HG03139 (cell line): ENCODE measurements at regions not wholly inside any gene's neighbourhood (a gene's known extent, or its start where the extent isn't known, plus 50 kb on each side); places are given as distances from the start of the nearest gene placed in this dataset.

Source experiments
- ATAC-seq: cut with Tn5 transposase; IDR thresholded peaks from one replicate; pipeline ENCODE4 v1.9.1; 2021; ENCODE audit not compliant: unreplicated experiment

DNA sequence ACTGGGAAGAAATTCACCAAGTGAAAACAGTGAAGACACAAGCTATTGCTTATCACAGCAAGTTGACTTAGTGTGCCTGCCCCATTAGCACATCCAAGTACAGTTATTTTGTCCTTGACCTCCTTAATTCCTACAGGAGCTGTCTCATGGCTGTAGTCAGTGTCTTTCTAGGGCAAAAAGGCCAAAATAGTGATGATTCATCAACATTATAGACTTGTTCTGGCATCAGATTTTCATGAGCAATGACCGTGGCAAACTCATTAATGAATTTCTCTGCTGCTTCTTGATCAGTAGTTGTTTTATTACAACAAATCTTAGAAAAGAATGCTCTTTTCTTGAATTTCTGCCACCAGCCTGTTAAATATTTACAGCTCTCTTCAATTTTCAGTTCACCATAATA is 1169.3 kb upstream of the DDX18 start:
- no peak for ATAC-seq

DNA sequence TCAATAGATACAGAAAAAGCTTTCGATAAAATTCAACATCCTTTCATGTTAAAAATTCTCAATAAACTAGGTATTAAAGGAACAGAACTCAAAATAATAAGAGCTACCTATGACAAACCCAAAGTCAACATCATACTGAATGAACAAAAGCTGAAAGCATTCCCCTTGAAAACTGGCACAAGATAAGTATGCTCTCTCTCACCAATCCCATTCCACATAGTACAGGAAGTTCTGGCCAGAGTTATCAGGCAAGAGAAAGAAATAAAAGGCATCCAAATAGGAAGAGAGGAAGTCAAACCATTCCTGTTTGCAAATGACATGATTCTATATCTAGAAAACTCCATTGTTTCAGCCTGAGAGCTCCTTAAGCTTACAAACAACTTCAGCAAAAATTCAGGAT is 1145.8 kb upstream of the DDX18 start:
- no peak for ATAC-seq

DNA sequence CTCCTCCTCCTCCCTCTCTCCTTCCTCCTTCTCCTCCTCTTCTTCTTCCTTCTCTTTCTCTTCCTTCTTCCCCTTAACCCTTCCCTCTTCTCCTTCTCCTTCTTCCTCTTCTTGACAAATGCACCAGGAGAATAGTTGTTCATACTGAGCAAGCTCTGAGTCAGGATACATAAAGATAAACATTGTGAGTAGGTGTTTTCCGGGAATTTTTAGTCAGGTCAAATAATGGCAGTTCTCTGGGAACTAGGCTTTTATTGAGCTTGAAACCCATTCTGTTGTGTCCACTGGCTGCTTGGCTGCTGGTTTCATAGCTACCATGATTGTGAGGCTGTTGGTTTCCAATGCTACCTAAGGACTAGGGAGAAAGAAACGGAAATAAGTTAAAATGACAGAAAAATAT is 1144.7 kb upstream of the DDX18 start:
- ATAC-seq: no peak

DNA sequence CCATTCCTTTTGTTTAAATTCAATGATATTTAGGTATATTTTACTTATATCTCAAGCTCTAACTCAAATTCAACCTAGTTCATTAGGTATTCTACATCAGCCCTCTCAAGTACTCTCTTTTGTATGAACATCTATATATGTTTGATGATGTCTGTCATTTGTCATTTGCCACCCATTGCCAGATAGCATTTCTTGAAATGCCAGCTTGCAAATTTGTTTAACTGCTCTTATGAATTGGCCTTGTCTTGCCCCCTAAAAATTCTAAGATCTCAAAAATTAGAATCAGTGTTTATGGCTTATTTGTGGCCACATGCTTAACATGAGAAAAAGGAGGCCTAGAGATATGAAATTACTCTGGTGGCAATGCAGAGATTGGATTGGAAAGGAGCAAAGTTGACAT is 1140.3 kb upstream of the DDX18 start:
- ATAC-seq: no peak

DNA sequence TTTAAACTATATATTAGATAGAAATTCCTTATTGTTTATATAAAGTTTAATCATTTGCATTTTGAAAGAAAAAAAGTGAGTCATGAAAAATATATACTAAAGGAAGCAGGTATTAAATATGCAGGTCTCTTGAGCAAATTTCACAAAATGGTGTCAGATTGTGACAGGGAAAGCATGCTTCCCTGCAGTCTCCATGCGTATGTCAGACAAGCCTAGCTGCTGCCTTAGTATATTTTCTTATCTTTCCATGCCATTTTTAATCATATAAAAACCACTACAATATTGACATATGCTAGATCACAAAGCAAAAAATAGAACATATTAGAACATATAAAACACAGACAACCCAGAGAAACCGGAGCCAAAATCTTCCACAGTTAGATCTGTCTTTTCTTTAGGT is 1137.7 kb upstream of the DDX18 start:
- no peak for ATAC-seq

DNA sequence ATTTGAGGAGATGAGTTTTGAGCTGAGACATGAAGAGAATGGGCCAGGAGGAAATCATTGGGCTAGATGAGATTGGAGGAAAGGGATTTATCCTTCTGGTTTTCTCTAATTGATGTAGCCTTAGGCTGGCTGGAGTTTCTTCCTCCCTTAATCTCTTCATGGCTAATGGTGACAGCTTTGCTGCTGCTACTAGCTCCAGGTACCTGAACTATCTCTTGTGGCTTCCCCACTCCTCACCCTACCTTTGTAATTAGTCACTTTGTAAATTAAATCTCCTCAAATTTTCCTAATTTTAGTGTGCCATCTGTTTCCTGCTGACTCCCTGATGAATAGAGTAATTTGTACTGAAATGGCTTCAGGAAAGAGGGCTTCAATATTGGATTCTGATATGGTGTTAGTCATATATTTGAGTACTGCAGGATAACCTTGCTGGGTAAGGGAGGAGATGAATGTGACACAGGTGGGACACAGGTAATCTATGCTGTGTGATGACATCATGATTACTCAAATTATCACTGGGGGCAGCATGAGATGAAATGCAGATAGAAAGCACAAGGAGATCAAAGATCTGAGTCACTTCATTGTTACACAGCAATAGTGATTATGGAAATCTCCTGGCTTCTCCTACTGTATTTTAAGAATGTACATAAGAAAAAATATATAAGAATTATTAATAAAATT is 1134.1 kb upstream of the DDX18 start:
- no peak for ATAC-seq

DNA sequence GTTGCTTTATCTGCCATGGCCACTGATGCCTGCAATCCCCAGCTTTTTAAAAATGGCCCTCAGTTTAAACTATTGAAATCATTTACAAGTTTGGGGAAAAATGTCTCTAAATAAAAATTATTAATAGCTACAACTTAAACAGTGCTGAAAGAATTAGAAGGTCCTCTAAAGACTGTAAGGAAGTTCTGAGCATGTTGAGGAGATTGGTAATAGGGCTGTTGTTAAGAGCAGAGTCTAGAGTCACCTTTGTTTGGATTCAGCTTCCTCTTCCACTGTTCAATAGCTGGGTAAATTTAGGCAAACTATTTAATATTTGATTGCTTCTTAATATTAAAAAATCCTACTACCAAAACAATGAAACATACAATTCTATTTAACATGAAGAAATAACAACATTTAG is 1127.1 kb upstream of the DDX18 start:
- ATAC-seq: no peak

DNA sequence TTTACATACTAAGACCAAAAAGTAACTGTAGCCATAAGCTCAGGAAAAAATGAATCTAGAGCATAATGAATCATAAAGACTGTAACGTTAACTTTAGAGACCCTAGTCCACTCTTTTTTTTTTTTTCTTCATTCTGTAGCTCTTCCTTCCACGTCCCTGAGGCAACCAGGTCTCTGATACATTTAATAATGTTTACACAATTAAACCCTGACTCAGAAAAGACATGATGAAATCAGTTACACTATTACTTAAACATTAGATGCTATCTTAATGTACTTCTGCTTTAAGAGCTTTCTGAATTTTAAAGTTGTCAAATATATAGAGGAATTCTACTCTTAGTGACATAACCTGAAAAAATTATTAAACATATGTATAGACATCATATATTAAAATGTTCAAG is 1121.5 kb upstream of the DDX18 start:
- ATAC-seq: no peak

DNA sequence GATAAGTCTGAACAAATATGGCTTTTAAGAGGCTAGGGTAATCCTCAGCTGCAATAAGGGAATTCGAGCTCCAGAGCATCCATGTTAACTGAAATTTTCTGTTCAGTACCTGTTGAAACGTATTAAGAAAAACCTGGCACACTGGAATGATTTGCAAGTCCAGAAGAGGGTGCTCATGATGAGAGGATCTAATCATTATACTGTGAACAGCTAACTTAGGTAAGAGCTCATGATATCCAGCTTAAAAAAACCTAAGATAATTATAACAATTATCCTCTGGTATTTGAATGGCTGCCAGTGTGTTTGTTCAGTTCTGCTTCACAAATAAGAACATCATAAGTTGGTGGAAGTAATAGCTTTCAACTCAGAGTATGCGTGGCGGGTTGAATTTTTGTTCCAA is 1118.3 kb upstream of the DDX18 start:
- no peak for ATAC-seq

DNA sequence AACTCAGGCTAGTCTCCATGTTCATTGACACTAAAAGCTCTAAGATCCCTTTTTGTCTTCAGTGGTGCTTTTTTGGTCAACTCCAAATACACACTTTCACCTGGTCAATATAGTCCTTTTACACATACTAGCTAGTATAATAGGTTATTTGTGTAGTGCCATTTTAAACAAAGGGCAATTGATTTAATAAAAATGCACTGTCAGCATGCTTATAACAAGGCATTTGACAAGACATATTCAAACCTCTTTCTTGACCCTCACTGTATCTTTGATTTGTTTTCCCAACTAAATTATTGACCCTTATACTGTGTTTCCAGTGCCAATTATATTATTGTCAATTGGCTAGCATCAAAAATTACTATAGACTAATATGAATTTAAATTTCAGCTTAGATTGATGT is 1117.6 kb upstream of the DDX18 start:
- no peak for ATAC-seq

DNA sequence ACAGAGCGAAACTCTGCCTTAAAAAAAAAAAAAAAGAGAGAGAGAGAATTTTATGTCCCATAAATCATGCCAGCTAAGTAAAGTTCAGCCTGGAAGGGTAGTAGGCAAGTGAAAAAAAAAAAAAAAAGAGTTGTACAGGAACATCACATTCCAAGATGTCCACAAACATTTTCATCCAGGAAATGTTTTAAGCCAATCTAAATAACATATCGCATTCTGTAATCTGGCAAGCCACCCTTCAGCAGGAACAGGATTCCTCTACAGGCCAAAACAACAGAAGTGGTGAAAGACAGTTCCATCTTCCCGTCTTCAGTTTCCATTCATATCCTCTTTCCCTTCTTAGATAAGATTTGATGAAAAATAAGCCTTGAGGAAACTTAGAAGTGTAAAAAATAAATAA is 1108.1 kb upstream of the DDX18 start:
- no peak for ATAC-seq

DNA sequence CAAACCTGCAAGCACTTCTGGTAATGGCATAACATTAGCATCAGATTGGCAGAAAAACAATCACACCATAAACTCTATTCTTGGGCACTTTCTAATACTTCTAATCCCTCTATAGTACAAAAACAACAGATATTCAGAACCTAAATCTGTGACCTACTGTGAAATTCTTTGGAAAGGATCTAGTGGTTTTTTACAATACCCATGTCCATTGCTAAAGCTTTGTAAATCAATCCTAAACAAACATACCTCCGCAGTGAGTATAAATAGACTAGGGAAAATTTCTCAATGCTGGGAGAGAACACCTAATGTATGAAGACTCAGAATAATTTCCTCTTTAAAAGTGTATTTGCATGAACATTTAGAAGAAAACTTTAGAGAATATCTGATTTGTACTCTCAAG is 1098.5 kb upstream of the DDX18 start:
- no peak for ATAC-seq

DNA sequence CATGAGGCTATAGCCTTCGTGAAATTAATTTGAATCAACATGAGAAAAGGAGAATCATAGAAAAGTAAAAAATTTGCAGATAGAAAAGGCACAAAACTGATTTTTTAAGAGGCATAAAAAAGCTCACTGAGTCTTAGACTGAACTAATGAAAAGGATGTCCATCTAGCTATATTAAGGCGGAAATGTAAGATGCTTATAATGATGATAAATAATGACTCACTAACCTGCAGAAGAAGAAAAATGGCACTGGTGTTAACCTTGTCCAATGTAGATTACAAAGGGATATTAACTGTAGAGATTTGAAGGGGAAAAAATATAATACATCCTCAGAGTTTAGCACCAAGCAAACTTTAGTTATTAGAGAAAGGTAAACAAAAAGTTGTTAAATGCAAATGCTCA is 1098.0 kb upstream of the DDX18 start:
- ATAC-seq: no peak

DNA sequence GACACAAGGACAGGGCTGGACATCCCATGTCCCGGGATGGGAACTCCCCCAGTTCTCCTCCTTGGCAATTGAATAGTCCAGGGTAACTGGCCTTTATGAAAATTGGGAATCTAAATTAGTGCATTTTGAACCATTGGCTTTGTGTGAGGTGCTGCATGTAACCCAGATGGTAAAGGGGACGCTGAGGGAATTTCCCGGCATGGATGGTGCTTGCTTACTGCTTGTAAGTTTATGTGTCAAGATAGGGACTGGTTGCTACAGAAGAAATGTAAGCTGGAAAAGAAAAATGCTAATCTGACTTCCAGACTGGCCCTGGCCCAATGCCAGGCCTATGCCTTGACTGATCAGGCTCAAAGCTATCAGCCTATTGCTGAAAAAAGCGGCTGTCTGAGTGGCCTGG is 1096.7 kb upstream of the DDX18 start:
- ATAC-seq: no peak

DNA sequence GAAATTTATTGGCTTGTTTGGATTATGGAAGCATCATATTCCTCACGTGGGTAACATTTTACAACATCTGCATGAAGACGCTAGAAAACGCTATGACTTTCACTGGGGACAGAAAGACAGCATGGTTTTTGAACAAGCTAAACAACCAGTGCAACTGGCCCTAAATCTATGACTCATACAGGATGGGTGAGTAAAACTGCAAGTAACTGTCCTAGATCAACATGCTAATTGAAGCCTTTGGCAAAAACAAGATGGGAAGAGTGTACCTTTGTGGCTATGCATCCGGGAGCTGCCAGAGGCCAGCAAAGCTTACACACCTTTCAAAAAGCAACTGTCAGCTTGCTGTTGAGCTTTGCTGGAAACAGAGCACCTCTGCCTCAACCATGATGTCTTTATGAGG is 1096.0 kb upstream of the DDX18 start:
- no peak for ATAC-seq

DNA sequence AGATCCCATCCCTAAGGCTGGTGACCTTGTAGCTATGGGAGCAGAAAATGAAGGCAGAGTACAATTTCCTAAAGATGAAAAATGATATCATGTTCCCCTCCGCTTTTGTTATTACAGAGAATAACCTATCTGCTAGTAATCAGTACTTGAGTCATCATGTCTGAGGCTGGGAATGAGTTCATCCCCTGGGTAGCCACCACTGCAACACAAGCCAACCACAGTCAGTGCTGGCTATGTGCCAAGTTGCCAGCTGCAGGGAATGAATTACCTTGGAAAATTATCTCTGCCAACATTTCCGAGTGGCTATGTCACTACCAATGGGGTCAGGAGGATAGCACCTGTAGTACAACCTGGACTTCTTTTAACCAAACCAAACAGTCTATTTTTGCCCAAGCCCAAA is 1094.7 kb upstream of the DDX18 start:
- no peak for ATAC-seq

DNA sequence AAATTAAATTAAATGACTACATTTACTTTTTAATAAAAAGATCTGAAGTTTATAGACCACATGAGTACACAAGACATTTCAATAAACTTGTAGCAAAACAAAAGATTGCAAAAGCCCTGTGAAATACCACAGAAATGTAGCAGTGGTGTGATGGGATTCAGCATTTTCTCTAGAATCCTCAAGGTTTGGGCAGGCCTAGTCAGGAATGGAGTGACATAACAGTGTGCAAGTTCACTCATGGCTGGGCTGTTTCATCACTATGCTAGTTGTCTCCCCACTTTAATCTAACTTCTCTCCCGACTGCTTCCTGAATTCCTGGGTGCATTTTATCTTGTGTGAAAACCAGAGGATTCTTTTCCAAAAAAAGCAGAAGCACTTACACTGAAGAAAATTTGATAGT is 1089.9 kb upstream of the DDX18 start:
- ATAC-seq: no peak

DNA sequence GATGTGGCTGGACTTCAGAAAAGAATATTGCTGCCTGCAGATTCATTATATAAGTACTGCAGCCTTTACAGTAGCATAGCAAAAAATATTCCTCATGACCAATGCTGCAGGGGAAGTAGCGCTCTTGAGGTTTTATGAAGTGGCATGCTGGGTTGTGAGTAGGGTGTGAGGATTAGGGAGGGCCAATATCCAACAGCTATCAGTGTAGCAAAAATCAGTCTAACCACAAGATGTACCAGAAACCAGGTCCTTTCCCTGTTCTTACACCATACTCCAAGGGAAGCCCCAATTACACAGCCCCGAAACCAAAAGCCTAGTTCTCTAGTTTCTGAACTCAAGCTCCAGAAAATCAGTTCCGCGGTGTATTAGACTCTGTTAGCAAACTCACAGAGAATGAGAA is 1082.2 kb upstream of the DDX18 start:
- ATAC-seq: no peak

DNA sequence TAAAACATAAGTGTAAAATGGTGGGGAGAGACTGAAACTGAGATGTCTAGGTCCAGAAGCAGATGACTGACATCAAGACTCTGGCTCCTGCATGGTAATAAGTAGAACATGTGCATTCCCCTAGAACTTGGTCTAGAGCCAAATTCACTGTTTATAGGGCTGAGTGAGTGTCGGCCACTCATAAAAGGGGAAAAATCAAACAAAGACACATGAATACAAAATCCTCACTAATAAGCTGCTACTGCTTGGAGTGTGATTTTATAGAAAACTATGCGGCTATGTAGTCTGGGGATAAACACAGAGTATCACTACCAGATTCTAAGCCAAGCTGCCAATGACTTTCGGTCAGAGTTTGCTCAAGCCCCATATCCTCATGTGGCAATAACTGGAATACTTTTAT is 1080.8 kb upstream of the DDX18 start:
- ATAC-seq: no peak

DNA sequence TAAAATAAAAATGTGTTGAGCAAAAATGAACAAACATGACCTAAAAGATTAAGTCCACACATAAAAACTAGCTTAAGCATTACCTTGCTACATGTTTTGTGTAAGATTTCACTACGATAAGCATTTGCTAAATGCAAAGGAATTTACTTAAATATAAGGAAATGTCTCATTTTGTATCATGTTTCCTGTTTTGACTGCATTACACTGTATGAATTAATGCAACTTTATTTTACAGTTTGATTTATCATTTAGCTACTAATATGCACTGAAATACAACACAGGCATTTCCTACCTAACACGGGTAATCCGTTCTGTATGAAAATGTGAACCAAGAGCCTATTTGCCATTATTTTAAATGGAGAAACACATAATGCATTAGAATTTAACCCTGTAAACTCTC is 1076.5 kb upstream of the DDX18 start:
- no peak for ATAC-seq

DNA sequence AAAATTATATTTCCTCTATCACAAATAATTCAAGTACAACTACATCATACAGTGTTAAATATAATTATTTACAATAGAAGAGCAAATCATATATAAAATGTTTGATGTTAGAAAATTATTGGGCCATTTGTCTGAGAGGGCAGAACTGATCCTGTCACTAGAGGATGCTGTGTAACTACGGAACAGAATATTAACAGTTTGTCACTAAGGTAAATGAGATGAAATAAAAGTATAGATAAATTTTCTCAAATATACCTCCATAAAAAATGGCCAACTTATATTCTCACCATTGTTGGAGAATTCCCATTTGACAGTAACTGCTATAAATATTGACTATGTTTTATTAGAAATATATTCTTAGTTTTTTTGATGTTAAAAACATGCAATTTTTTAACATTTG is 1067.4 kb upstream of the DDX18 start:
- ATAC-seq: no peak

DNA sequence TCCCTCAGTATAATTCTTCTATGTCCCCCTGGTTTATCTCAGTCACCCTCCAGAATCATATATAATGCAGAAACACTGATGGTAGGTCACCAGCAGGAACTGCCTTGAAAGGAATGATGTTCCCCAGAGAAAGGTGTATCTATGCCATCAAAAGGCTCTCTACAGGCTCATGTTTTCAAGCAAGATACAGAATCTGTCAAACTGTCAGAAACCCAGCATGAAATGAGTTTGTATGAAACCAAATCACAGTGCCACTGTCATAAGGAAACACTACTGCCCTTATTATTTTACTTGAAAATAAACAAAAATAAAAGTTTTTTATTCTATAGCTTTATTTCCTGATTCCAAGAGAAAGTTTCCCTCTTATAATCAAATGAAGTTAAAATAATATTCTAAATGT is 1064.5 kb upstream of the DDX18 start:
- ATAC-seq: no peak

DNA sequence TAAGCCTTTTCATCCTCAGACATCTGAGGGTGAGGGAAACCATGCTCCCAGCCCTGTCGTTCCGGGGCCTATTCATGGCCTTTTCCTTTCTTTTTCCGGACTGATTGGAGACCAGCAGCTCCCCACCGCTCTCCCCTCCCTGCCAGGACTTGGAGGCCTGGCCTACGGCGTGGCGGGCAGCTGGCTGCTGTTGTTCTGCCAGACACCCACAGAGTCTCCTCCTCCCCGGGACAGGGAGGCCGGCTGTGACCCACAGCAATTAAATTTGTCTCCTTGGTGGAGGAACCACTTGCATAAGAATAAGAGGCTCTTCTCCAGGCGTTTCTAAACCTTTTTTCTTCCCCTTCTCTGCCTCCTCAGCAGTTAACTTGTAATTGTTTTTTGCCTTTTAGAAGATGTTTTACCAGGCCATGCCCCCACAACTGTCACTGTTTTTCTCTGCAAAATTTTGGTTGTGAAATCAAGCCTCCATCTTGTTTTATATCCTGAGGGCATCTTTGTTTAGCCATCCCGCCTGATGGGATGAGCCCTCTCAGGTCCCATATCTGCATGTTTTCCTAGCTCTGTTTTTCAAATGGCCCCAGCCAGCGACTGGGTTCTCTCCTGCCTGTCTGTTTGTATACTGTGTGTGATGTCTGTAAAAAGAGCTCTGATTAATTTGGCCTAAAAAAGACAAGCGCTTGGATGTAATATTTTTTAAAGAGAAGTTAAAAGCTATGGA is 1060.0 kb upstream of the DDX18 start:
- no peak for ATAC-seq
